ENCODE measurements at regions not wholly inside any gene's neighbourhood (a gene's known extent, or its start where the extent isn't known, plus 50 kb on each side); places are given as distances from the start of the nearest gene placed in this dataset.
"Not testable (repeated sequence)": the region's sequence is repeated elsewhere in the genome, so short reads cannot be mapped to it uniquely, and the experiment has no call there.

DNA sequence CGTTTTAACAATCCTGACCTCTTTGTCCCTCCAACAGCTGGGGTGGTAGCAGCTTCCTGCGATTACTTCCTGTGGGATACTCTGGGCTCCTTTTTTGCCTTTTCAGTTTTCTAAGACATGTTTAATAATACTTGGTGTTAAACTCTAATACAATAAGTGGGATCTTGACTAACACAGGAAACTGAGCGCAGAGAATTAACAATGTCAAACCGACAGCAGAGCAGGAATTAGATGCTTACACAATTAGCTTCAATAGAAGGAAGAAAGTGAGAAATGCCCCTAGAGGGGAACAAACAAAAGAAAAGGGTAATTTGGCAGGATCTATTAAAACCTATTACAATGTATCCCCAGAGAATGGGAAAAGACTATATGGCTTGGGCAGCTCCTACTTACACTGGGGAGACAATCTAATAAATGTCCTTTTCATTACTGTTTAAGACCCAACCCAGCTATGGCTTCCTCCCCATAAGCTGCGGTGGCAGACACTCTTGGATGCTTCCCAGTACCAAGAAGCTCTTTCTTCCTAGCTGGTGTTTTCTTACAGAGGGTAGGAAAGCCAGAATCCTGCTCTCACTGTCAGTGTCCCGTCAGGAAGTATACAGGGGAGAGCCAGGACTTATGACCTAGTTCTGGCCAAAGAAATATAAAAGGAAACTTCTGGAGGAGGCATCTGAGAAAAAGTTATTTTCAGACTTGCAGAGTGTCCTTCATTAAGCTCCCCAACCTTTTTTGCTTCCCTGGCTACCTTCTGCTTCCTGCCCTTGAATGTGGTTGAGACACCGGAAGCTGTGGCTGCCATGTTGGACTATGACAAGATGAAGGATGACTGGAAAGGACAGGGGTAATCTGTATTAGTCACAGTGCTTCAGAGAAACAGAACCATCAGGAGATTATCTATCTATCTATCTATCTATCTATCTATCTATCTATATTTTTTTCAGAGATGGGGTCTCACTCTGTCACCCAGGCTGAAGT, 194.1 kb upstream of the KBTBD8 start:
- no peak for DNase-seq (ENCODE audit: low read depth in 2 of 2)

DNA sequence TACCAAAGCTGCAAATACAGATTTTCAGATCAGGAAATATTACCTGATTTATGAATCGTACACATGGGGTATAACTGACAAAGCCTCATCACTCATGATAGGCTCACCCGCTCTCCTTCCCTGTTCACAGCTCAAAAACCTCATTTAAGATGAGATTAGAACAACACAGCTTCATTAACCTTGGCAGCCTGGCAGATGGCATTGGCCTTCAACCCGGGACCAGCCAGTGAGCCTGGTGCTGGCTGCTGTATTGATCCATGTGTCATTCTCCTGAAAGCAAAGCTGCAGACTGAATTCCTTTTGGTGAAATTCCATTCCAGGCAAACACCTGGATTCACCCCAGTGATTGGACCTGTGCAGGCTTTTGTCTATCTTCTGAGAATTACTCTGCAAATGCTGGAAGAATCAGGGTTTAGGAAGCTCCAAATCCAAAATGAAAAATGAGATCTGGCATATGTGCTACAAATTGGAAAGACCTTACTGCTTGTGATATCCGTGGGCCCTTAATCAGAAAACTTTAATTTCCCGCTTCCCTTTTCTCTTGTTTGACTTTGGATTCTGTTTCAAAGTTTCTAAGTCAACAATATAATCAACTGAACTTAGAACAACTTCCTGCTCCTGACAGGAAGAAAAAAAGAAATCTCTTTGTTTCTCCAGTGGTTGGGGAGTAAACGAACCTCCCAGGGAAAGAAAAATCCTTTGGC, 189.1 kb upstream of the KBTBD8 start:
- no peak for DNase-seq (ENCODE audit: low read depth in 2 of 2)

- DNase-seq (ENCODE audit: low read depth in 2 of 2) = no peak
Observed at GRCh38 chr3:66809595-66809958, 188.5 kb upstream of the KBTBD8 start.

DNA sequence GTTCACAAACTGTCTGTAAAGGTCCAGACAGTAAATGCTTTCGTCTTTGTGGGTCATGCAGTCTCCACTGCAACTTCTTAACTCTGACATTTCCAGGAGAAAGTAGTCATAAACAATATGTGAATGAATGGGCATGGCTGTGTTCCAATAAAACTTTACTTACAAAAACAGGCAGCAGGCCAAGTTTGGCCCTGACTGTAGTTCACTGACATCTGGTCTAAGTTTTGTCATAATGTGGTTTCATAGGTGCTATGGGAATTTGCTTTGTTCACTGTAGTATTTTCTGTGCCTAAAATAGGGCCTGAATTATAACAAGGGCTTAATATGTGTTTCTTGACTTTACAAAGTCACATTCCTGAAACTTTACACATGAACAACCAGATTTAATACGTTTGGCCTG, 186.0 kb upstream of the KBTBD8 start:
- no peak for DNase-seq (ENCODE audit: low read depth in 2 of 2)

- DNase-seq (ENCODE audit: low read depth in 2 of 2) = no peak
Observed at GRCh38 chr3:66812741-66813140, 185.4 kb upstream of the KBTBD8 start.

- no peak for DNase-seq (ENCODE audit: low read depth in 2 of 2)
Observed at GRCh38 chr3:66816090-66816761, 181.9 kb upstream of the KBTBD8 start.

DNA sequence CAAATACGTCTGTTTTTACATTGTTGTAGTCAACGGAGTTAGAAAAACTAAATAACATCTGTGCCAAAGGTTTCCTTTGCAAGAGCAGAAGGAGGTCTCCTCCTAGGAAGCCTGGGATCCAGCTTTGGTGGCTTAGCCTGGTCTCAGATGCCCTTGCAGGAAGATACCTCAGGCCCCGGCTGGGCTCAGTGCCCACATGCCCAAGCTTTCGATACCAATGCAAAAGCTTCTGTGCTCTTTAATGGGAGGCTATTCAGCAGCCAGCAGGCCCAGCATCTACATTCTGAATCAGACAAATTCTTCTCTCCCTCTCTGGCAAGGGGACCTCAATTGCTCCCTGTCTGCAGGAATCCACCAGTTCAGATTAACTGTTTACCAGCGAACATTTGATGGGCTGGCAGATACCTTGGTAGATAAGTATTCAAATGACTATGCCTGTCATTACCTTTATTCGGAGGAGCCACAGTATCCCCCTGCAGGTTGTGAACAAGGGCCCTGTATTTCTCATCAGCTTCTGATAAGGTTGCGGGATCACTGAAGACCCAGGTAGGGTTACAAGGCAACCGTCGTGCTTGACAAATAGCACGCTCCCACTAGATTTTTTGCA, 180.1 kb upstream of the KBTBD8 start:
- DNase-seq (ENCODE audit: low read depth in 2 of 2) = no peak

DNA sequence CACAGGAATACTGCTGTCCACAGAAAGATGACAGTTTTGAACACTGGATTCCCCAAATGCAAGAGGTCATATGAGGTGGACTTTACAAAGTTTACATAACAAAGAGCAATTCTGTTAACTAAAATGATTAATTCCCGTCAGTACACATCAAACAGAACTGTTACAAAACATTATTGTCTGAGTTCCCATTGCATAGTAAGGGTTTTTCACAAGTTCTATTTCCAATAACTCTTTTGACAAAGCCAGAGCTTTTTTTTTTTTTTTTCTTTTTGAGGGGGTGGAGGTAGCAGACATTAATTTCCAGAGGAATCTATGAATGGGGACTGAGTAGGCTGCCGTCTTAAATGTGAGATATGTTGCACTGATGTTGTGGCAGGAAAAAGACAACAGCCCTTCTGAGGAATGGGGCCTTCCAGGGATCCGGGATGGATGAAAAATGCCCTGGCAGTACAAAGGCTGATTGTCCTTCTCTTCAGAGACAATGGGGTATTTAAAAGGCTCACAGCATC, 178.1 kb upstream of the KBTBD8 start:
- DNase-seq (ENCODE audit: low read depth in 2 of 2) = no peak

GRCh38 chr3:66822186-66823008, 175.7 kb upstream of the KBTBD8 start:
- peak; percentile 19 to 36 for DNase-seq (ENCODE audit: low read depth in 2 of 2)

- DNase-seq (ENCODE audit: low read depth in 2 of 2) = no peak
Observed at GRCh38 chr3:66823009-66823397, 175.1 kb upstream of the KBTBD8 start.

DNA sequence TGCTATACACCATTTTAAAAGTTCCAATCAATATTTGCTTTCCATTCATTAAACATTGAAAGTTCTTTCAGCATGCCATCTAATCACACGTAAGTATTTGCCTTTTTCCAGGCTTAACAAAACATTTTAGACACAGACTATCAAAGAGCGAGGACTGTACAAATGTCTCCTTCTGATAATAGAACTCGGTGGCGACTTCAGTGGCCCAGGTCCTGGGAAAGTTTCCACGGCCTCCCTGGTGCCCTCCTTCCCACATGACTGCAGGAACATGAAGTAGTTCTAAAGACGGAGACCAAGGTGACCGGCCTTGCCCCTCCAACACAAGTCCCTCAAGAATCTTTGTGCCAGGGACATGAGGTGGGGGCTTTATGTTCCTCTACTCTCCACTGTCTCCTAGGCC, 174.6 kb upstream of the KBTBD8 start:
- DNase-seq (ENCODE audit: low read depth in 2 of 2) = no peak

- DNase-seq (ENCODE audit: low read depth in 2 of 2) = no peak
Observed at GRCh38 chr3:66825375-66825774, 172.7 kb upstream of the KBTBD8 start.

DNA sequence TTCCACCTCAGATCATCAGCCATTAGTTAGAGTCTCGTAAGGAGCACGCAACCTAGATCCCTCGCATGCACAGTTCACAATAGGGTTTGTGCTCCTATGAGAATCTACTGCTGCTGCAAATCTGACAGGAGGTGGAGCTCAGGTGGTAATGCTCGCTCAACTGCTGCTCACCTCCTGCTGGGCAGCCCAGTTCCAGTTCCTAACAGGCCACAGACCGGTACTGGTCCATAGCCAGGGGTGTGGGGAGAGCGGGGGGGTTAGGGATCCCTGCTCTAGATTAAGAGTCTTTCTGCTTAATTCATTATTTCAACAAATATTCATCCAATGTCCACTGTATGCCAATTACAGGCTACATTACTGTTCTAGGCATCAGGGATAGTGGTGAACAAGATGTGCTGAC, 170.4 kb upstream of the KBTBD8 start:
- no peak for DNase-seq (ENCODE audit: low read depth in 2 of 2)

DNA sequence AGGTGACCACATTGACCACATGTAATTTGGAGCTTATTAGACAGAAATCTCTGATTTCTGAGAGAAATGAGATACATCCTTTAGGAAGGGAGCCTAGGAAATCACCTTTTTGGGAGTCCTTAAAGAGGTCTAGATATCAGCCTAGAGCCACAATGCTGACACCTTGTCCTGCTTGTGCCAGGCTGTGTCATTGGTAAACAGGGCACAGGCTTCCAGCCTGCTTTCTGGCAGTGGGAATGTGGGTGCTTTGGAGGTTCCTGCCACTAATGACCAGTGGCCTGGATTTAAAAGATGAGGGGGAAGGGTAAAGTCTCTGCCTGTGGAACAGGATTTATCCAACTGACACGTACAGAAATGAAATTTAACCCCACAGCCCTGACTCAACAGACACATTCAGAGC, 169.8 kb upstream of the KBTBD8 start:
- no peak for DNase-seq (ENCODE audit: low read depth in 2 of 2)

DNA sequence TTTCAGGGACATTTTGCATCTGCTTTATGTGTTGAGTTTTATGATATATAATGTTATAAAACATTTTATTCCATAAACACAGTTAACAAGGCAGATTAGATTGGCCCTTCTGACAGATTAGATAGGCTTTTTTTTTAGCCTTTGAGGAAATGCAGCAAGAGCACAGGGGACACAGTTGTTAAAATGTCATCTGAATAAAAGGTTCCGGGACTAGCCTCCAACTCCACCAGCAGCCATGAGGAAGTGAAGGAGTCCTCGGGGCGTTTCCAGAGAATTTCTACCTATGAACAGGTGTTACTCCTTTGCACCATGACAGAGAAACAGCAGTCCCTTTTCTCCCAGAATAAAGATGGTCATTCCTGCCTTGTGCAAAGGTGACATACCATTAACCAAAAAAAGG, 167.8 kb upstream of the KBTBD8 start:
- DNase-seq (ENCODE audit: low read depth in 2 of 2) = no peak

DNA sequence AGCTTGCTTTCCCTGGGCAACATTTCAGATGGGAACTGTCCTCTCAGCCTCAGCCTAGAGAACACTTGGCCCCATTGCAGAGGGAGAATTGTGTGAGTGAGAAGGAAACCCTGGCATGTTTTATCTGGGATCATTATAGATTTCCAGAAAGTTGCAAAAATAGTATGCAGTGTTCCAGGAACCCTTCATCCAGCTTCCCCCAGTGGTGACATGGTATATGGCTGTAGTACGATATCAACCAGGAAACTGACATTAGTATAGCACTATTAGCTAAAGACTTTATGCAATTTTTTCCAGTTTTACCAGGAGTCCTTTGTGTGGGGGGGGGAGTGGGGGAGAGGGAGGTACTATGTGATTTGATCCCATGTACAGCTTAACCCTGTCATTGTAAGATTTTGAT, 166.2 kb upstream of the KBTBD8 start:
- DNase-seq (ENCODE audit: low read depth in 2 of 2) = no peak

DNA sequence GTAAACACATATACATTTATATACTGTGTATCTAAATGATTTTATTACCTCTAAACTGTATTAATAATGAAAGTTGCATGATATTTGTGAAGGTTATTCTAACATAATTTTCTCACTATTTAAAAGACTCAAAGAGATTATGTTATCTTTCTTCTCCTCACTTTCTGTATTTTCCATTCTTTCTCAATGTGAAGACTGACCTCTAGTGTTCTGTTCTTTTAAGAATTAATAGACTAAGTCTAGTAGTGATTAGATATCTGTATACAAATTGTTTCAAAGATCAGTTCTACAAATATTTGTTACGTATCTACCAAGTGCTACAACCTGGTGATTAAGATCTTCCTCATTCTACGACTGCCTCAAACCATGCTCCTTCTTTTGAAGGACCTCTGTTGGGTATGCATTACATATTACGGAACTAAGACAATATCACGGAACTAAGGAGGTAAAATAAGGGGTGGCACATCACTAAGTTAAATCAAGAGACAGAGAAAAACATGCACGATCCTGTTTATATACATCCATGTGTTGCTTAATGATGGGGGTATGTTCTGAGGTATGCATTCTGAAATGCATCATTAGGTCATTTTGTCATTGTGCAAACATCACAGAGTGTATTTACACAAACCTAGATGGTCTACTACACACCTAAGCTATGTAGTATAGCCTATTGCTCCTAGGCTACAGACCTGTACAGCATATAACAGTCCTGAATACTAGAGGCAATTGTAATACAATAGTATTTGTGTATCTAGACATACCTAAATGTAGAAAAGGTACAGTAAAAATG, 161.5 kb upstream of the KBTBD8 start:
- no peak for DNase-seq (ENCODE audit: low read depth in 2 of 2)

DNA sequence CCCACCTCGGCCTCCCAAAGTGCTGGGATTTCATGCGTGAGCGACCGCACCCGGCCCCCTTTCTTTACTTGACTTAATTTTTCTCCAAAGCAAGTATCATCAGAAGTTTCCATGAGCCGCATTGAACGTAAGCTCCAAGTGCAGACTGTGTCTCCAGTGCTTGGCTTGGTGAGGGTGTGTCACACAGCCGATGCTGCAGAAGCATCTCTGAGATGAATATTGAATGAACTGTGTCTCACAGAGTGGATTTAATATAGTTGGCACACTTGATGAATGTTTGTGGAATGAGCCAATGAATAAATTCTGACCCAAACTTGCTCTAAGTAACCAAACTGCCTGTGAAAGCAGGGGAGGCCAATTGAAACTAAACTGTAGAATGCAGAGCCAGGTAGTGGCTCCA, 159.4 kb upstream of the KBTBD8 start:
- no peak for DNase-seq (ENCODE audit: low read depth in 2 of 2)

GRCh38 chr3:66839508-66839907, 158.6 kb upstream of the KBTBD8 start:
- DNase-seq (ENCODE audit: low read depth in 2 of 2) = no peak

DNA sequence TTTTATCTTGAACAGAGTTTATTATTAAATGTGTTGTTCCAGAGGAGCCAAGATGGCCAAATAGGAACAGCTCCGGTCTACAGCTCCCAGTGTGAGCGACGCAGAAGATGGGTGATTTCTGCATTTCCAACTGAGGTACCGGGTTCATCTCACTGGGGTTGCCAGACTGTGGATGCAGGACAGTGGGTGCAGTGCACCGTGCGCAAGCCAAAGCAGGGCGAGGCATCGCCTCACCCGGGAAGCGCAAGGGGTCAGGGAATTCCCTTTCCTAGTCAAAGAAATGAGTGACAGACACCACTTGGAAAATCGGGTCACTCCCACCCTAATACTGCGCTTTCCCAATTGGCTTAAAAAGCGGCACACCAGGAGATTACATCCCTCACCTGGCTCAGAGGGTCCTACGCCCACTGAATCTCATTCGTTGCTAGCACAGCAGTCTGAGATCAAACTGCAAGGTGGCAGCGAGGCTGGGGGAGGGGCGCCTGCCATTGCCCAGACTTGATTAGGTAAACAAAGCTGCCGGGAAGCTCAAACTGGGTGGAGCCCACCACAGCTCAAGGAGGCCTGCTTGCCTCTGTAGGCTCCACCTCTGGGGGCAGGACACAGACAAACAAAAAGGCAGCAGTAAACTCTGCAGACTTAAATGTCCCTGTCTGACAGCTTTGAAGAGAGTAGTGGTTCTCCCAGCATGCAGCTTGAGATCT, 155.2 kb upstream of the KBTBD8 start:
- not testable (repeated sequence) for DNase-seq (ENCODE audit: low read depth in 2 of 2)

Data from stimulated activated CD8-positive, alpha-beta memory T cell treated with anti-CD3 and anti-CD28 coated beads, Interleukin-7, amount 100 ng/mL, for 4 hours (primary cell).